Keratinocyte (primary cell): ENCODE measurements at regions not wholly inside any gene's neighbourhood (a gene's known extent, or its start where the extent isn't known, plus 50 kb on each side); places are given as distances from the start of the nearest gene placed in this dataset.

Experiments
- DNase-seq: peaks from one replicate; pipeline ENCODE4 v3.0.0-alpha.2; 2011; ENCODE audit warnings: low read depth, missing footprints, low spot score
- FAIRE-seq: peaks from 2 replicates; lab custom pipeline; 2011; peaks lifted over from hg19 to GRCh38; lab: Jason Lieb, UNC
- H2AFZ ChIP-seq: 2 replicates; pipeline ENCODE4 v1.6.0; 2012; ENCODE audit warnings: low read length, control low read depth, inconsistent platforms; ENCODE audit not compliant: control insufficient read depth
- H3K27ac ChIP-seq: 2 replicates; pipeline ENCODE4 v1.5.1; 2011; ENCODE audit warnings: low read length; ENCODE audit not compliant: control insufficient read depth, insufficient read depth
- H3K27me3 ChIP-seq: 3 replicates; pipeline ENCODE4 v1.6.0; 2011; ENCODE audit warnings: low read length; ENCODE audit not compliant: control insufficient read depth, insufficient read depth; ENCODE audit errors: extremely low read depth
- H3K36me3 ChIP-seq, 2 experiments: 2 replicates in 1 of 2; 3 replicates in 1 of 2; pipeline ENCODE4 v1.5.1; 2011; ENCODE audit warnings: low read length in 2 of 2, mild to moderate bottlenecking in 1 of 2; ENCODE audit not compliant: control insufficient read depth in 2 of 2, insufficient read depth in 2 of 2; ENCODE audit errors: extremely low read depth in 1 of 2
- H3K4me1 ChIP-seq: 3 replicates; pipeline ENCODE4 v1.5.1; 2011; ENCODE audit warnings: low read length; ENCODE audit not compliant: control insufficient read depth, insufficient read depth; ENCODE audit errors: extremely low read depth
- H3K4me2 ChIP-seq: 3 replicates; pipeline ENCODE4 v1.6.0; 2011; ENCODE audit warnings: low read depth, low read length; ENCODE audit not compliant: control insufficient read depth, insufficient read depth; ENCODE audit errors: extremely low read depth
- H3K4me3 ChIP-seq, 3 experiments: fragments of 200-600 bp in 1 of 3; sonication (generic) in 1 of 3; 2 replicates in 2 of 3; 3 replicates in 1 of 3; pipeline ENCODE4 v1.5.1; 2011 to 2016; ENCODE audit warnings: low read length in 3 of 3, mild to moderate bottlenecking in 3 of 3, control low read depth in 2 of 3, inconsistent platforms in 1 of 3, low read depth in 1 of 3, mixed read lengths in 1 of 3, mixed run types in 1 of 3, moderate library complexity in 1 of 3; ENCODE audit not compliant: control insufficient read depth in 2 of 3, insufficient read depth in 2 of 3; ENCODE audit errors: extremely low read depth in 1 of 3
- H3K79me2 ChIP-seq: 2 replicates; pipeline ENCODE4 v1.6.0; 2012; ENCODE audit warnings: low read length; ENCODE audit not compliant: control insufficient read depth, insufficient read depth
- H3K9ac ChIP-seq: 3 replicates; pipeline ENCODE4 v1.6.0; 2011; ENCODE audit warnings: low read length; ENCODE audit not compliant: control insufficient read depth, insufficient read depth; ENCODE audit errors: extremely low read depth
- H3K9me1 ChIP-seq: 3 replicates; pipeline ENCODE4 v1.6.0; 2011; ENCODE audit warnings: low read length; ENCODE audit not compliant: control insufficient read depth, insufficient read depth; ENCODE audit errors: extremely low read depth
- H3K9me3 ChIP-seq: 2 replicates; pipeline ENCODE4 v1.5.1; 2012; ENCODE audit warnings: low read depth, low read length; ENCODE audit not compliant: control insufficient read depth
- H4K20me1 ChIP-seq: 3 replicates; pipeline ENCODE4 v1.6.0; 2011; ENCODE audit warnings: low read length; ENCODE audit not compliant: control insufficient read depth, insufficient read depth; ENCODE audit errors: extremely low read depth
- CTCF ChIP-seq, 3 experiments: IDR thresholded peaks in 1 of 3; conservative IDR thresholded peaks in 1 of 3; optimal IDR thresholded peaks in 1 of 3; 2 replicates in 2 of 3; 3 replicates in 1 of 3; pipeline versions ENCODE3 to v1.5.1; 2011; ENCODE audit warnings: low read length in 3 of 3, mild to moderate bottlenecking in 3 of 3, moderate library complexity in 2 of 3, control low read depth in 1 of 3, inconsistent platforms in 1 of 3; ENCODE audit not compliant: insufficient read depth in 2 of 3; ENCODE audit errors: extremely low read depth in 1 of 3
- EZH2 ChIP-seq: IDR thresholded peaks from one replicate; pipeline ENCODE4 v1.6.1; 2012; ENCODE audit warnings: inconsistent platforms, mild to moderate bottlenecking, low read length, moderate library complexity
- dilution Hi-C: fragments of 300-500 bp; cut with MboI; formaldehyde crosslinking; loops from one replicate; pipeline ENCODE4 v1.7.0; 2020; ENCODE audit warnings: low sequenced_read_pairs; ENCODE audit not compliant: extremely low pct_ligation_motif_present

- no peak overlapping the region for H2AFZ ChIP-seq
- dilution Hi-C loops = no loop called here
- no peaks in the 10 kb centered on the region for H3K79me2 ChIP-seq
- TF ChIP-seq EZH2 = no peak
- no peak for TF ChIP-seq CTCF (optimal IDR thresholded peaks at IDR 0.05 in 1 of 3, IDR thresholded peaks at IDR 0.05 in 1 of 3, conservative IDR thresholded peaks at IDR 0.05 in 1 of 3; ENCODE audit: extremely low read depth in 1 of 3, insufficient read depth in 2 of 3, low read length in 3 of 3)
- no peak for DNase-seq
- FAIRE-seq = no peak
- no peak overlapping the region for H3K27ac ChIP-seq
- H3K4me1 ChIP-seq = no peaks in the 10 kb centered on the region
- no peaks in the 10 kb centered on the region for H3K36me3 ChIP-seq
- no peak overlapping the region for H3K4me3 ChIP-seq
- H3K9ac ChIP-seq = no peak overlapping the region
- H3K9me1 ChIP-seq = no peaks in the 10 kb centered on the region
- no peaks in the 10 kb centered on the region for H4K20me1 ChIP-seq
- H3K4me2 ChIP-seq = no peak overlapping the region
- no peaks in the 10 kb centered on the region for H3K27me3 ChIP-seq
- no peaks in the 10 kb centered on the region for H3K9me3 ChIP-seq
Measured at GRCh38 chr2:16033032-16033293, 92.6 kb downstream of the MYCN start.

GRCh38 chr2:16032282-16033031, 92.1 kb downstream of the MYCN start:
- Histone ChIP-seq H3K27me3 (no peaks in the 10 kb centered on the region), H3K27ac (no peak overlapping the region), H4K20me1 (no peaks in the 10 kb centered on the region), H2AFZ (no peak overlapping the region), H3K79me2 (no peaks in the 10 kb centered on the region), H3K4me3 (no peak overlapping the region), H3K36me3 (no peaks in the 10 kb centered on the region), H3K4me1 (no peaks in the 10 kb centered on the region), H3K9ac (no peak overlapping the region), H3K4me2 (no peak overlapping the region), H3K9me1 (no peaks in the 10 kb centered on the region), H3K9me3 (no peaks in the 10 kb centered on the region)
- dilution Hi-C loops = no loop called here
- FAIRE-seq (no peak), DNase-seq (no peak)
- TF ChIP-seq EZH2 (no peak), CTCF (optimal IDR thresholded peaks at IDR 0.05 in 1 of 3, IDR thresholded peaks at IDR 0.05 in 1 of 3, conservative IDR thresholded peaks at IDR 0.05 in 1 of 3; ENCODE audit: extremely low read depth in 1 of 3, insufficient read depth in 2 of 3, low read length in 3 of 3) (no peak)
